HG03175 (cell line): ENCODE measurements at regions not wholly inside any gene's neighbourhood (a gene's known extent, or its start where the extent isn't known, plus 50 kb on each side); places are given as distances from the start of the nearest gene placed in this dataset.
"Not testable (repeated sequence)": the region's sequence is repeated elsewhere in the genome, so short reads cannot be mapped to it uniquely, and the experiment has no call there.

Source experiments
- ATAC-seq: cut with Tn5 transposase; IDR thresholded peaks from one replicate; pipeline ENCODE4 v1.9.1; 2021; ENCODE audit warnings: mild to moderate bottlenecking, moderate library complexity; ENCODE audit not compliant: unreplicated experiment

DNA sequence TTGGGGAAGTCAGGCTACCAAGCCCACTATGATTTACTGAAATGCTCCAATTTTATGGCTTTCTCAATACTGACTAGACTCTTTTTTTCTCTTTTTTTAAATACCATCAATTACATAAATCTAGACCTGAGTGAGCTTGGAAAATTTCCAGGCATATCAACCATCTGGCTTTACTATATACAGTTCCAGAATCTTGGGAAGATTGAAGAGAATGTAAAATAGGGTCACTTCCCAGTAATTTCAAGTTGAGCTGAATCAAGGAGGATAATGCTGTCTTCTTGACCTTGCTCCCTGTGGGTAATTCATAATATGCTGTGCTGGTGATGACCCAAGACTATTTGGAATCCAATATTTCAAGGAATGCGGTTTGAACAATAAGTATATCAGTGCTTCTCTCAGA, 108.1 kb downstream of the MAP3K21 start:
- no peak for ATAC-seq

DNA sequence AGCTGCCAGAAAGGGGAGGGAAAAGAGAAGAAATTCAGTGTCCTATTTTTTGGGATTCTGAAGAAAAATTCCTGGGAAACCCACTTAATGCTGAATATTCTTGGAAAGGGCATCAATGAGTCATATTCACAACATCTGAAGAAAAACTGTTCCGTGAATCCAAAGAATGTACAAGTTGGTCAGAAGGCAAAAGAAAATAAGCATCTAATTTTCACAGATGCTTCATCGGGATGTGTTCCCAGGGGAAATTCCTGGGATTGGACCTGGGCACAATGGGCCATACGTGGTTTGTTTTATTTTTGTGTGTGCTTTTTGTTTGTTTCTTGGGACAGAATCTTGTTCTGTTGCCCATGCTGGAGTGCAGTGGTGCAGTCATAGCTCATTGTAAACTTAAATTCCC, 112.2 kb downstream of the MAP3K21 start:
- no peak for ATAC-seq

DNA sequence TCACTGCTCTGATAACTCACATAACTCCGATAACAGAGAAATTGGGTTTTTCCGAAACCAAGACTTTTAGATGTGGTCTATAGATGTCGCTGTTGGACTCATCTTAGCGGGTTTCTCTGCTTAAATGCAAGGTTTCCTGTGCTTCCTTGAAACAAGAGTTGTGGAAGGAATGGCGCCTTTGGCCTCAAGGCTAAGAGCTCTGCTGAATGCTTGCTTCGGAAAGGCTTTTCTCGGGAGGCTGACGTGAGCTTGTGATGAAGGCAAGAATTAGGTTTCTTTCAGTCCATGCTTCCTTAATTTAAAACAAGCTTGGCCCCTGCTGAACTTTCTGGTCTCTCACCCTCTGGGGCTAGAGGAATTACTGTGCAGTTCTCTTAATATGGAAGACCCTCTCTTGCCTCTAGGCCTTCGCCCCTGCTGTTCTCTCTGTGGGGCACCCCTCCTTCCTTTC, 113.5 kb downstream of the MAP3K21 start:
- ATAC-seq: peak; percentile 66

DNA sequence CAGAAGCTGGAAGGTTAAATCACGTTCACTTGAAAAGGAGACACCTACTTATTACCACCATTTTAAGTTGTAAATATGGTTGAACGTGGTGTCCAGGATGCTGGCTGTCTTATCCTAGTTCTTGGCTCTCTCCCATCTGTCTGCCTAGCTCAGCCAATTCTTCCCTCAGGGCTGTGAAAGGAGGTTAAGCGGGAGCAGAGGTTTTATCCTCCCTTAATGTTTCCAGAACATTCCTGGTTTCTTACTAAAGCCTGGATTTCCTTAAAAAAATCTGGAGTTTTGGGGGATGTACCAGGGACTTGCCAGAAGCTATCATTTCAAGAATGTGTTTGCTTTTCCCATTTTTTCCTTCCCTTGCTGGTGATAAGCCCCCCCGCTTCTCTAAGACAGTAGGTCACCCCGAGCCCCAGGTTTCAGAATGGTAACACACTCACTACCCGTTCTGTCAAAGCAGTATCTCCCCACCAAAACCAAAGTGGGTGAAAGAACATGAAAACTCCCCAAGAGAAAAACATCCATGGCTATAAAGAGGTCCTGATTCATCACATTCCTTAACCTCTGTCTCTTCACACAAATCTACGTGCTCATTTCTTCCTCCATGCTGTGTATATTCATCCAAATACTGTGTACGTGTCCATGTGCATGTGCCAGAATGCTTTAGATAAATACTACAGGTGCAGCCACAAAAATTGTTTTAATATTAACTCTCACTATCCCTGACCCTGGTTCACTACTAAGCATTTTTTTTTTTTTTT, 114.7 kb downstream of the MAP3K21 start:
- ATAC-seq: no peak

DNA sequence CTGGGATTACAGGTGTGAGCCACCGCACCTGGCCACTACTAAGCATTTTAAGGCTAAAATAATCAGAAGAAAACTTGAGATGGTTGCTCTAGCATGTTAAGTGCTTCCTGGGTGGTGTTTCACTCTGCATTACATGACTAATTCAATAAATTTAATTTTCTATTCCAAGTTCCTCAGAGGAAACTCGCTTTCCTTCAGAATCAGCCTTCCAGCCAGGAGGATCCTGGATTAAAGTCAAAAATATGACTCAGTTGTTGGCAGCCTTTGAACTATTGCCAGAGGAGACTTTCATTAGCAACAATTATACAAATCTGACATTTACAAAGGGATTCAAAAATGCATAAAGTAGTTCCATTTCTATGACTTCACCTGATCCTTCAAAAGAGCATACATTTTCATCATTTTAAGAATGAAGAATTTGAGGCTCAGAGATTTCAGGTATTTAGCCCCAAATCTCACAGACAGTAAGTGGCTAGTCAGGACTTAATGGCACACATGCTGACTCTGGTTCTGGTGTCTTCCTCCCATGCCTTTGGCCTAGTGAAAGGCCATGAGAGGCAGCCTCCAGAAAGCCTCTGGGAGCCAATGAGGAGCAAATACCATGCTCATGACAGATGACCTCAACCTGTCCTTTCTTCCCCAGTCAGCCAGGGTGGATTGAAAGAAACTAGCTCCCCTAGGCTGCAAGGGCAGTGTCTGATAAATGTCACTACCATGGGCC, 115.7 kb downstream of the MAP3K21 start:
- no peak for ATAC-seq

DNA sequence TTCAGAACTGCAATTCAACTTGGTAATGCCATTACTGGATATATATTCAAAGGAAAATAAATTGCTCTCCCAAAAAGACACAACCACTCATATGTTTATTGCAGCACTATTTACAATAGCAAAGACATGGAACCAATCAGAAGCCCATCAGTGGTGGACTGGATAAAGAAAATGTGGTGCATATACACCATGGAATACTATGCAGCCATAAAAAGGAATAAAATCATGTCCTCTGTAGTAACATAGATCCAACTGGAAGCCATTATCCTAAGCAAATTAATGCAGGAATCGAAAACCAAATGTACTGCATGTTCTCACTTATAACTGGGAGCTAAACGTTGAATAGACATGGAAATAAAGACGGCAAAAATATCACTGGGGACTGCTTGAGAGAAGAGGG, 117.0 kb downstream of the MAP3K21 start:
- no peak for ATAC-seq

DNA sequence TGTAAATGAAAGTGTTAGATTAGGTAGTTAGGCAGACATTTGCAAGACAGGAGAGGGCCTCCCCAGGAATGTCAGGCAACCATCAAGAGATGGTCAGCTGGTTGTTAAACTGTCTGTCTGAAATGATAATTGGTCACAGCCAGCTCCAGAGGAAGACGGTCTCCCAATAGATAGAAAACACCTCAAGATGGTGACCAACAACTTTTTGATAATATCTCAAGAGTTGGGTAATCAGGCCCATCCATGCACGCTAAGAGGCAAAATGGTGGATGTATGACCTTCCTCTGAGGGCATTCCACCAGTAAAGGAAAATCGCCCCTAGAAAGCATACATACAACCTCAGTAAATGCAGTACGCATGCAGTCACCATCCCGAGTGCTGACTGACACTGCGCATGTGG, 118.2 kb downstream of the MAP3K21 start:
- ATAC-seq: no peak

DNA sequence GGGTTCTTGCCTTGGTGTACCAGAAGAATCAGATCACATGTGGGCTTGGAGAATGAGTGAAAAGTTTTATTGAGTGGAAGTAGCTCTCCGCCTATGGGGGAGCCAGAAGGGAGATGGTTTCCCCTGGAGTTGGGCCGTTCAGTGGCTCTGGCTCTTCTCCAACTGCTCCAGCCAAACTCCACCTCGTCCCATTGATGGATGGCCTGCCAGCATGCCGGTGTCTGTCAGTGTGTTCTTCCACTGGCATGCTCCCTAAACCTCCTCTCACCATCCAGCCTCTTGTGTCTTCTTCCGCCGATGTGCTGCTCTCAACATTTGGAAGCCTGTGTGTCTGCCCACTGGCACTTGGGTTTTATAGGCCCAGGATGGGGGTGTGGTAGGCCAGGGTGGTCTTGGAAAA, 119.4 kb downstream of the MAP3K21 start:
- no peak for ATAC-seq

DNA sequence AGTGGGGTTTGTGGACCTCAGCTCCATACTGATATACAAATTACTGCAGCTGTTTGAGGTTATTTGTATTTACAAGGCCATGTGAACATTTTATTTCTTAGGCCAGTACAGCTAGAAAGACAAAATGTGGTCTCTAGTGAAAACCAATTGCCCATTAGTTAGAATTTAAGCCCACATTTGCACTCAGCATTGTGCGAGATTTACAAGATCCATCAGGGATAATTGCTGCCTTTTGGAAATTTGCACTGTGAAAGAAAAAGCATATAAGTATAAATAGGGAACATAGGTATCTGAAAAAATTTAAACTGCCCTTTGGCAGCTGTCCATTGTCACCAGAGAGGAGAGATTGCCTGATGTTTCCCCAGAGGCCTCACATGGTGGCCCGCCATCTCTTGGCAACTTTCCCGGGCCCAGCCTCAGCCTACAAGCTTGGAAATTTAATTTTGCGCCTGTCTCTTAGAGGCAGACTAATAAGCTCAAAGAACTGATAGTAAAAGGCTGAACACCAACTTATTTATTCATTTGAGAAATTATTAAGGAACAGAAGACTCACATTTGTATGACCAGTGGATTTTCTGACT, 120.7 kb downstream of the MAP3K21 start:
- ATAC-seq: no peak

DNA sequence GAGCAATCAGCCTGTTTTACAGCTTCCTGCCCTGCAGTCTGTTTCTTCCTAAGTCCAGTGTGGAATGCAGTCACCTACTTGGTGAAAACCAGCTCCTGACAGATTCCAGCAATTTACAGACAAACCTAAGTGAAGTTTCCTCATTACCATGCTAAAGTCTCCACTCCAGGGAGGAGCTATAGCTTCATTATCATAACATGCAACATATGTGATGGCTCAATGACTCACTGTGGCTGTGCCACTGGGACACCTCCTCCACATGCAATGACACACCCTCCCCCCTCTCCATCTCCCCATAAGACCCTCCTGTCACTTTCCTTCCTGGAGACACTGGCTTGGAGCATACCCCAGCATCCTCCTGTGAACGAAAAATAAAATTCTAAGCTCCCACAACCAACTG, 125.2 kb downstream of the MAP3K21 start:
- no peak for ATAC-seq

DNA sequence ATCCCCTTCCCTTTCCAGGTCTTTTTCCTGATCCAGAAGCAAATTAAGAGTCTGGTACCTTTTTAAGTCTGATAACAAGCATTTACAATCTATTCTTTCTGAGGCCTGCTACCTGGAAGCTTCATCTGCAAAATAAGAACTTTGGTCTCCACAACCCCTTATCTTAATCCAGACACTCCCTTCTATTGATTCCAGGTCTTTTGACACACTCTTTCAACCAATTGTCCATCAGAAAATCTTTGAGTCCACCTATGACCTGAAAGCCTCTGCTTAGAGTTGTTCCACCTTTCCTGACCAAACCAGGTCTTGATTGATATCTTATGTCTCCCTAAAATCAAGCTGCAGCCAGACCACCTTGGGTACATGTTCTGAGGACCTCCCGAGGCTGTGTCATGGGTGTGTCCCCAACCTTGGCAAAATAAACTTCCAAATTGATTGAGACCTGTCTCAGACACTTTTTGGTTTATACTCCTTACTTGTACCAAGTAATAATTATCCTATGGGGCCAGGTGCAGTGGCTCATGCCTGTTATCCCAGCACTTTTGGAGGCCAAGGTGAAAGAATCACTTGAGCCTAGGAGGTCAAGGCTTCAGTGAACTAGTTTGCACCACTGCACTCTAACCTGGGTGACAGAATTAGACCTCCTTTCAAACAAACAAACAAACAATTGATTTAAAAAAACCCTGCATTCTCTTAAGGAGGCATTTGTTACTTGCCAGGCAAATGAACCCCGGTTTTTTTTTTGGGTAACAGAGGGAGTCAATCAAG, 126.1 kb downstream of the MAP3K21 start:
- no peak for ATAC-seq

DNA sequence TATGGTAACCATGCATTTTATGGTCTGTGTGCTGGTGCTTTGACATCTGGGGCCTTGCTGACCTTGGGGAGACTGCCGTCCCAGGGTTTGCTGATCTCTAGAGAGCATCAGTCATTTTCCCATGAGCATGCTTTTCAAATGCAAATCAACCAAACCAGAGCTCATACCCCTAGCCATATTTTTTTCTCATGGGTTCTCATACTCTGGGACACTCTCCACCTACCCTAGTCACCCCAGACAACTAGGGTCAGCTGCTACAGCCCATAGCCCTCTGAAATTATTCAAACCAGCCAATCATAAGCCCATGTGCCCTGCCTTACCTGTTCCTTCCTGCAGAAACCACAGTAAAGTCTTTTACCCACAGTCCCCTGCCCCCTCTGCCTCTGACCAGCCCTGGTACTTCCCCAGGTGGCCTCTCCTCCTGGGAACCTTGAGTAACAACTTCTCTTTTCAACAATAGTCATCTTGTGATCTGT, 132.0 kb downstream of the MAP3K21 start:
- peak; percentile 43 for ATAC-seq

DNA sequence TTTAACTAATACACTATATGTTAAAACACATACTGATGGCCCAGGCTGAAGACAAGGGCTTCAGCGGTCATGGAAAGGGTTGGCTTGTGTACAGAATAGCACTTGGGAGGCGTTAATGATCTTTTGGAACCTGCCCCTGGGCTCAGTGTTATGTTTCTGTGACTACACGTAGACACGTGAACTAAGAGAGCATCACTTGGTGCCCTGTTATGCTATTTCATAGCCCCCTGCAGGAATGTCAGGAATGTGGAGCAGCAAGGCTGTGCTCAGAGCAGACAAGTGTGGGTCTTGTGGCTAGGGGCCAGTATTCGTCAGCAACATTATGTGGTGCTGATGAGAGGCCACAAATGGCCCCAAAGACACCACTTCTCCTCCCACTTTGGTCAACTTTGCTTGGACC, 132.4 kb downstream of the MAP3K21 start:
- ATAC-seq: peak; percentile 8

DNA sequence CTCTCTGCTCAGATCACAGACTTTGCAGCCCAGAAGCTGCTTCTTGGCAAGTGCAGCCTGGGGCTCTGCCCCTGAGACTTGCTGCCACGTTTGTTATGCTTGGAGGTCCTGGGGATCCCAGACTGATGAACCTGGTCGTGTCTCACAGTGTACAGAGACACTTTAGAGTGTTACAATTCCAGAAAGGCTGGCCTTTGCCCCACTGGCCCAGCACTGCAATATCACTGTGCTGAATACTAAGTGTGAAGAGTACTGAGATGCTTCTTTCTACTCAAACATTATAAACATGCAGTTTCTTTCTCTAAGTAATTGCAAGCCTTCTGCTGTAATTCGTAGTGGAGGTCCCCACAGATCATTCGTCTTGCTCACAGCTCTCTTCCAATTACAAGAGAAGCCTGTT, 133.2 kb downstream of the MAP3K21 start:
- ATAC-seq: no peak

DNA sequence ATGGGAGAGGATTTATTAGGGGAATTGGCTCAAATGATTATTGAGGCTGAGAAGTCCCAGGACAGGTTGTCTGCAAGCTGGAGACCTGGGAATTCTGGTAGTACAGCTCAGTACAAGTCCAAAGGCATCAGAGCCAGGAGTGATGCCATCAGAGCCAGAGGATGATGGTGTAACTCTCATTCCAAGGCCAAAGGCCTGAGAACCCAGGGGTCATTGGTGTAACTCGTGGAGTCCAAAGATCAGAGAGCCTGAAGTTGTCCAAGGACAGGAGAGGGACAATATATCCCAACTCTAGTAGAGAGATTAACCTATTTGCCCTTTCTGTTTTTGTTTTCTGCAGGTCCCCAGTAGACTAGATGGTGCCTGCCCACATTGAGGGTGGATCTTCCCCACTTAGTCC, 134.3 kb downstream of the MAP3K21 start:
- no peak for ATAC-seq

DNA sequence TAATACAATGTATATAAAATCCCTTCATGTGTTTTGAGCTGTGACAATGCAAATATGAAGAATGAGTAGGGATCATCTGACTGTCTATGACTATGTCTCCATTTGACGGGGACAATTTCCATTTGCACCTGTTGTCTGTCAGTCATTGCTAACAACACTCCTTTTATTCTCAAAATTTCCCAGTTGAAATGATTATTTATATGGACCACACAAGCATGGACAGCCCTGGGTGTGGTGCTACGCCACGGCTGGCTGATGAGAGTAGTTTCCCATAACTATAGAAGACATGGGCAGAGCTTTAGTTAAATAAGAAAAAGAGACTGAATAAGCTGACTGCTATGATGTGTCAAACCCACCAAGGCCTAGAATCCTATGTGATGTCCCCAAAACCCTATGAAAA, 135.8 kb downstream of the MAP3K21 start:
- ATAC-seq: no peak

DNA sequence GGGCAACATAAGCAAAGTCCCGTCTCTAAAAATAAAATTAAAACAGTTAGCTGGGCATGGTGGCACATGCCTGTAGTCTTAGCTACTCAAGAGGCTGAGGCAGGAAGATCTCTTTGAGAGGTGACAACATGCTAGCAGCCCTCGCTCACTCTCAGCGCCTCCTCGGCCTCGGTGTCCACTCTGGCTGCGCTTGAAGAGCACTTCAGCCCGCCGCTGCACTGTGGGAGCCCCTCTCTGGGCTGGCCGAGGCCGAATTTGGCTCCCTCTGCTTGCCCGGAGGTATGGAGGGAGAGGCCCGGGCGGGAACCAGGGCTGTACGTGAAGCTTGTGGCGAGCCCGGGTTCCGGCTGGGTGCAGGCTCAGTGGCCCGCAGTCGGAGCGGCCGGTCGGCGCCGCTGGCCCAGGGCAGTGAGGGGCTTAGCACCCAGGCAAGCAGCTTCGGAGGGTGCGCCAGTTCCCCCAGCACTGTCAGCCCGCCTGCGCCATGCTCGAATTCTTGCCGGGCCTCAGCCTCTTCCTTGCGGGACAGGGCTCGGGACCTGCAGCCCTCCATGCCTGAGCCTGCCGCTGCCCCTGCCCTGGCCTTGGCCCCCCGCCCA, 138.3 kb downstream of the MAP3K21 start:
- ATAC-seq: no peak

DNA sequence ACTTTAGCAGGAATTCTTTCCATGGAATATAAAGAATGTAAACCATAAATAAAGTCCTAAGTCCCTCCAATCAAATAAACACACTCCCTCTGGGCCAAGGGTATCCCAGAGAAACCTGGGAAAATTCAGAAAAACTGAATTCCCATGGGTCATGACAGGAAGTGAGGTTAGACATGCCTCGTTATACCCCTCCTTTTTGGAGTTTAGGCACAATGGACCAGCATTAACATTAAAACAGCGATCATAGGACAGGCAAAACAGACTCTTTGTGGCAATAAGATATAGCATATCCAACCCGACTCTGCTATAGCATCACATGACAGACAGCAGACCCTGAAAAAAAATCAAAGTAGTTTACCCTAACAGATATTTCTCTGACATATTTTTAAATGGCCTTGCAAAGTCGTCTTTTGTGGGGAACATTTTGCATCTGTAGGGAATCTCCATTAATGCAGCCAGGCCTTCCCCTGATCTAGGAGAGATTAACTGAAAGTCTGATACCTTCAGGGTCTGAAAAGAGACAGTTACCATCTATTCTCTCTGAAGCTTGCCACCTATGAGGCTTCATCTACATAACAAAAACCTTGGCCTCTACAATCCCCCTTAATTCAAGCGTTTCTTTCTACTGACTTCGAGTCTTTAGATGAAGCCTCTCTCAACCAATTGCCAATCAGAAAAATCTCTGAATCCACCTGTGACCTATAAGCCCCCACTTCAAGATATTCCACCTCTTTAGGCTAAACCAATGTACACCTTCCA, 143.0 kb upstream of the KCNK1 start:
- no peak for ATAC-seq

DNA sequence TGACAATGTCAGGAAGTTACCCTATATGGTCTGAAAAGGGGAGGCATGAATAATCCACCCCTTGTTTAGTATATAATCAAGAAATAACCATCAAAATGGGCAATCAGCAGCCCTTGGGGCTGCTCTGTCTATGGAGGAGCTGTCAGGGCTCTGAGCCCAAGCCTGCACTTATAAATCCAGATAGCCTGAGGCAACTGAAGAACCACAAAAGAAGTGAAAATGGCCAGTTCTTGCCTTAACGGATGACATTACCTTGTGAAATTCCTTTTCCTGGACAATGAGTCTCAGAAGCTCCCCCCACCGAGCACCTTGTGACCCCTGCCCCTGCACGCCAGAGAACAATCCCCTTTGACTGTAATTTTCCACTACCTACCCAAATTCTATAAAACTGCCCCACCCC, 142.1 kb upstream of the KCNK1 start:
- ATAC-seq: not testable (repeated sequence)

DNA sequence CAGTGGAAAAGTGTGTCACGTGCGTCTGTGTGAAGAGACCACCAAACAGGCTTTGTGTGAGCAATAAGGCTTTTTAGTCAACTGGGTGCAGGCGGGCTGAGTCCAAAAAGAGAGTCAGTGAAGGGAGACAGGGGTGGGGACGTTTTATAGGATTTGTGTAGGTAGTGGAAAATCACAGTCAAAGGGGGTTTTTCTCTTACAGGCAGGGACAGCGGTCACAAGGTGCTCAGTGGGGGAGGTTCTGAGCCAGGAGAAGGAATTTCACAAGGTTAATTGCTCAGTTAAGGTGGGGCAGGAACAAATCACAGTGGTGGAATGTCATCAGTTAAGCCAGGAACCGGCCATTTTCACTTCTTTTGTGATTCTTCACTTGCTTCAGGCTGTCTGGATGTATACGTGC, 141.1 kb upstream of the KCNK1 start:
- not testable (repeated sequence) for ATAC-seq
